SK-N-SH treated with all-trans-retinoic acid at 6 μM for 48 hours (cell line): ENCODE measurements at regions not wholly inside any gene's neighbourhood (a gene's known extent, or its start where the extent isn't known, plus 50 kb on each side); places are given as distances from the start of the nearest gene placed in this dataset.

Source experiments
- ESRRG ChIP-seq: fragments of 250-450 bp; sonication (Bioruptor Pico); IDR thresholded peaks from 2 replicates; pipeline ENCODE4 v1.6.1; 2021; ENCODE audit warnings: mild to moderate bottlenecking
- GLIS3 ChIP-seq: fragments of 250-450 bp; sonication (Bioruptor Pico); IDR thresholded peaks from 2 replicates; pipeline ENCODE4 v1.5.0; 2020; ENCODE audit warnings: mild to moderate bottlenecking, moderate library complexity
- PPARA ChIP-seq: fragments of 250-450 bp; sonication (Bioruptor Pico); IDR thresholded peaks from 2 replicates; pipeline ENCODE4 v1.5.0; 2020; ENCODE audit warnings: mild to moderate bottlenecking, borderline replicate concordance
- RARB ChIP-seq: fragments of 250-450 bp; sonication (Bioruptor Pico); IDR thresholded peaks from 2 replicates; pipeline ENCODE4 v1.8.0; 2021; ENCODE audit warnings: mild to moderate bottlenecking, moderate library complexity
- TCF4 ChIP-seq: fragments of 250-450 bp; sonication (Bioruptor Pico); IDR thresholded peaks from 2 replicates; pipeline ENCODE4 v1.8.0; 2021; ENCODE audit warnings: mild to moderate bottlenecking, moderate library complexity, borderline replicate concordance
- TOX ChIP-seq: fragments of 250-450 bp; sonication (Bioruptor Pico); IDR thresholded peaks from 2 replicates; pipeline ENCODE4 v1.8.0; 2021; ENCODE audit warnings: mild to moderate bottlenecking, moderate library complexity, borderline replicate concordance
- ZFP3 ChIP-seq: fragments of 250-450 bp; sonication (Bioruptor Pico); IDR thresholded peaks from 2 replicates; pipeline ENCODE4 v1.5.0; 2020; ENCODE audit warnings: mild to moderate bottlenecking, moderate library complexity
- ZFP30 ChIP-seq: fragments of 450-650 bp; formaldehyde crosslinking; IDR thresholded peaks from 2 replicates; pipeline ENCODE4 v1.5.0; 2022; ENCODE audit warnings: mild to moderate bottlenecking, moderate library complexity
- ZNF70 ChIP-seq: fragments of 450-650 bp; formaldehyde crosslinking; IDR thresholded peaks from 2 replicates; pipeline ENCODE4 v1.5.0; 2020; ENCODE audit warnings: mild to moderate bottlenecking, moderate library complexity

DNA sequence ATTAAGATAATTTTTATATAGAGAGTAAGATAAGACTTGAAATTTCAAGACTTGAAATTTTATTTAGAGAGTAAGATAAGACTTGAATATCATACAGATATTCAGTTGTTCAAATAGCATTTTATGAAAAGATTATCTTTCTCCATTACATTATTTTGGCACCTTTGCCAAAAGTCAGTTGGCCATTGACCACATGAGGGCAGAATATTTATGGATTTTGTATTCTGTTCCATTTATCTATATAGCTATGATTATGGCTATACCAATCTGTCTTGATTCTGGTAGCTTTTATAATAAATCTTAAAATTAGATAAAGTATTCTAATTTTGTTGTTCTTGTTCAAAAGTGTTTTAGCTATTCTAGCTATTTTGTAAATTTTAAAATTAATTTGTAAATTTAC is 537.9 kb upstream of the GJE1 start:
- TF ChIP-seq ESRRG (CRISPR knock-in tag) (no peak), TOX (CRISPR knock-in tag) (no peak), ZFP3 (CRISPR knock-in tag) (no peak), RARB (CRISPR knock-in tag) (no peak), PPARA (no peak), ZFP30 (CRISPR knock-in tag) (no peak), ZNF70 (CRISPR knock-in tag) (no peak), GLIS3 (CRISPR knock-in tag) (no peak), TCF4 (no peak)
